Left ventricle myocardium superior (tissue), 1 donor: ENCODE measurements at regions not wholly inside any gene's neighbourhood (a gene's known extent, or its start where the extent isn't known, plus 50 kb on each side); places are given as distances from the start of the nearest gene placed in this dataset.

Experiments used
- ATAC-seq: fragments of 200-7000 bp; cut with Tn5 transposase; one replicate; pipeline ENCODE4 v1.9.1; 2020; ENCODE audit warnings: mild to moderate bottlenecking, moderate library complexity
- DNase-seq: peaks from one replicate; pipeline ENCODE4 v3.0.0-alpha.2; 2020
- intact Hi-C: fragments of 100-400 bp; cut with micrococcal nuclease; formaldehyde crosslinking; loops from one replicate; pipeline ENCODE4 v1.11.0; 2022
- donor health status: DM: no; HTN: yes; CAD: no; lungs with severe emphysema.

- DNase-seq (no peak), ATAC-seq (no peak)
- intact Hi-C loops: no loop called here
Measured at GRCh38 chr4:89468602-89469001, 161.0 kb upstream of the GPRIN3 start.

- ATAC-seq (no peak), DNase-seq (no peak)
- intact Hi-C loops: no loop called here
Measured at GRCh38 chr4:89463341-89463740, 155.7 kb upstream of the GPRIN3 start.

GRCh38 chr4:89447543-89447942 lies 139.9 kb upstream of the GPRIN3 start:
- no peak for ATAC-seq
- intact Hi-C loops: no loop called here

GRCh38 chr4:89446193-89446592 lies 138.6 kb upstream of the GPRIN3 start:
- DNase-seq (no peak), ATAC-seq (no peak)
- intact Hi-C loops: no loop called here

More at GRCh38 chr4:89447543-89447942, 139.9 kb upstream of the GPRIN3 start:
- DNase-seq: no peak

GRCh38 chr4:89439533-89439932 lies 131.9 kb upstream of the GPRIN3 start:
- intact Hi-C loops: no loop called here
- no peak for DNase-seq
- ATAC-seq: no peak

- ATAC-seq: peak; percentile 25
- intact Hi-C loops: no loop called here
- DNase-seq: no peak
Measured at GRCh38 chr4:89438102-89438831, 130.7 kb upstream of the GPRIN3 start.

GRCh38 chr4:89434364-89434988 lies 126.9 kb upstream of the GPRIN3 start:
- intact Hi-C loops: loop anchor here (1.0 kb wide), 1 partner anchor 207 kb away; no protein-coding TSS in a partner anchor
- DNase-seq (no peak), ATAC-seq (peak; percentile 62)

- no peak for ATAC-seq
- intact Hi-C loops: no loop called here
- no peak for DNase-seq
Measured at GRCh38 chr4:89427782-89428181, 120.2 kb upstream of the GPRIN3 start.

GRCh38 chr4:89425023-89425422 lies 117.4 kb upstream of the GPRIN3 start:
- DNase-seq (no peak), ATAC-seq (no peak)
- intact Hi-C loops: no loop called here

GRCh38 chr4:89422441-89422990 lies 114.9 kb upstream of the GPRIN3 start:
- DNase-seq: no peak
- intact Hi-C loops: no loop called here
- no peak for ATAC-seq

- DNase-seq (no peak), ATAC-seq (no peak)
- intact Hi-C loops: no loop called here
Measured at GRCh38 chr4:89420507-89420906, 112.9 kb upstream of the GPRIN3 start.

- ATAC-seq (no peak), DNase-seq (no peak)
- intact Hi-C loops: no loop called here
Measured at GRCh38 chr4:89419111-89419695, 111.6 kb upstream of the GPRIN3 start.

GRCh38 chr4:89416960-89417359 lies 109.4 kb upstream of the GPRIN3 start:
- DNase-seq (no peak), ATAC-seq (no peak)
- intact Hi-C loops: no loop called here

GRCh38 chr4:89413518-89413917 lies 105.9 kb upstream of the GPRIN3 start:
- intact Hi-C loops: no loop called here
- ATAC-seq (peak; percentile 75), DNase-seq (no peak)

GRCh38 chr4:89411539-89412309 lies 104.1 kb upstream of the GPRIN3 start:
- DNase-seq: no peak

GRCh38 chr4:89410687-89411086 lies 103.1 kb upstream of the GPRIN3 start:
- DNase-seq: no peak
- no peak for ATAC-seq
- intact Hi-C loops: no loop called here

More at GRCh38 chr4:89411539-89412309, 104.1 kb upstream of the GPRIN3 start:
- intact Hi-C loops: no loop called here
- peak; percentile 77 for ATAC-seq

GRCh38 chr4:89404530-89404929 lies 96.9 kb upstream of the GPRIN3 start:
- intact Hi-C loops: no loop called here
- DNase-seq (no peak), ATAC-seq (no peak)

GRCh38 chr4:89403826-89404225 lies 96.2 kb upstream of the GPRIN3 start:
- intact Hi-C loops: no loop called here
- no peak for ATAC-seq
- DNase-seq: no peak

- no peak for ATAC-seq
- intact Hi-C loops: no loop called here
- DNase-seq: no peak
Measured at GRCh38 chr4:89400287-89401035, 92.9 kb upstream of the GPRIN3 start.
